GM19043 (cell line): ENCODE measurements at regions not wholly inside any gene's neighbourhood (a gene's known extent, or its start where the extent isn't known, plus 50 kb on each side); places are given as distances from the start of the nearest gene placed in this dataset.

Experiments
- ATAC-seq: cut with Tn5 transposase; IDR thresholded peaks from one replicate; pipeline ENCODE4 v1.9.1; 2021; ENCODE audit warnings: low read depth; ENCODE audit not compliant: unreplicated experiment

DNA sequence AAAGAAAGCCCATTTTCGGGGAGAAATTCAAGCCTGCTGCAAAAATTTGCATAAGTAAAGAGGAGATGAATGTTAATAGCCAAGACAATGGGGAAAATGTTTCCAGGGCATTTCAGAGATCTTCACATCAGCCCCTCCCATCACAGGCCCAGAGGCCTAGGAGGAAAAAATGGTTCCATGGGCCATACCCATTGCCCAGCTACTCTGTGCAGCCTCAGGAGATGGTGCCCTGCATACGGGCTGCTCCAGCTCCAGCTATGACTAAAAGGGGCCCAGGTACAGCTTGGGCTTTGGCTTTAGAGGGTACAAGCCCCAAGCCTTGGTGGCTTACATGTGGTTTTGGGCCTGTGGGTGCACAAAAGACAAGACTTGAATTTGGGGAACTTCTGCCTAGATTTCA is 168.0 kb upstream of the DIPK2B start:
- no peak for ATAC-seq

DNA sequence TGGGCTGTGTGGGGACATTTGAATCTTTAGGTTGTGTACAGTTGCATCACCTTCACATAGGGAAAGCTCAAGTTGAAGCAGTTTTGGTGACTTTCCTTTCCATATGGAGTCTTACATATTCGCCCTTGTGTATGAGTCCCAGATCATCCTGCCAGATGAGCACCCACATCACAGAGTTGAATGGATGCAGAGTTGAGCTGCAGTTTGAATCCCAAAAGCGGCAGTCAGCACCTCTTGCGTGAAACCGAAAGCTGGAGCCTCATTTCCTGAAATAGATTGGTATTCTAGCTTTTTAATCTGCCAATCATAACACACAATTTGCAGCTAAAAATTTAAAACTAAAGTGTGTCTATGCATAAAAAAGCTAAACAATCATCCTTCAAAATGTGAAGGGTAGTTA is 162.9 kb upstream of the DIPK2B start:
- ATAC-seq, result no peak

DNA sequence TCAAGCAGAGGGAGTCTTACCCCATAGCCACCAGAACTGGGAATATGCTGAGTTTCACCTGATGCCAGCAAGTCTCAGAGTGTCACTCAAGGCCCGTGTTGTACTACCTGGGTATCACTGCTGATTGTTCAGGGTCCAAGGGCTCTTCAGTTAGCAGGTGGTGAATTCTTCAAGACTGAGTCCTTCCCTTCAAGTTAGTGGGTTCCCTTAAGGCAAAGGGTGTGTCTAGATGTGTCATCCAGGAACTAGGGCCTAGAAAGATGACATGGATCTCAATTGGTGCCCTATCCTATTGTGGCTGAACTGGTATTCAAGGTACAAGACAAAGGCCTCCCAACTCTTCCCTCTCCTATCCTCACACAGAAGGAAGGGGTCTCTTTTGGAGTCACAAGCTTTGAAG is 159.9 kb upstream of the DIPK2B start:
- ATAC-seq, result no peak

DNA sequence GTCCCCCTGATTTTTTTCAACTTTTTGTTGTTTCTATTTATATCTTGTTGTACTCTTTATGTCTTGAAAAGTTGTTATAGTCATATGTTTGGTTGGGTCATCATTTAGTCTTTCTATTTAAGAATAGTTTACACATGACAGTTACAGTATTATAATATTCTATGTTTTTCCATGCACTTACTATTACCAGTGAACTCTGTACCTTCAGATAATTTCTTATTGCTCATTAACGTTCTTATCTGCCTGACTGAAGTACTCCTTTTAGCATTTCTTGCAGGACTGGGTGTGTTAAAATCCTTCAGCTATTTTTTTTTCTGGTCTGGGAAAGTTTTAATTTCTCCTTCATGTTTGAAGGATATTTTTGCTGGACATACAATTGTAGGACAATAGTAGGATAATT is 157.7 kb upstream of the DIPK2B start:
- no peak for ATAC-seq

DNA sequence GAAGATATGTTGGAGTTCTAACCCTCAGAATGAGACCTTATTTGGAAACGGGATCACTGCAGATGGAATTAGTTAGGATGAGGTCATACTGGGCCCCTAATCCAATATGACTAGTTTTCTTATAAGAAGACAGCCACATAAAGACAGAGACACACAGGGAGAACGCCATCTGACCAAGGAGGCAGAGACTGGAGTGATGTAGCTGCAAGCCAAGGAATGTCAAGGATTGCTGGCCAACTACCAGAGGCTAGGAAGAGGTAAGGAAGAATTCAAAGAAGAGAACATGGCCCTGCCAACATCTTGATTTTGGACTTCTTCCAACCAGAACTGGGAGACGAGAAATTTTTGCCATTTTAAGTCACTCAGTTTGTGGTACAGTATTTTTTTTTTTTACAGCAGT is 152.8 kb upstream of the DIPK2B start:
- no peak for ATAC-seq

DNA sequence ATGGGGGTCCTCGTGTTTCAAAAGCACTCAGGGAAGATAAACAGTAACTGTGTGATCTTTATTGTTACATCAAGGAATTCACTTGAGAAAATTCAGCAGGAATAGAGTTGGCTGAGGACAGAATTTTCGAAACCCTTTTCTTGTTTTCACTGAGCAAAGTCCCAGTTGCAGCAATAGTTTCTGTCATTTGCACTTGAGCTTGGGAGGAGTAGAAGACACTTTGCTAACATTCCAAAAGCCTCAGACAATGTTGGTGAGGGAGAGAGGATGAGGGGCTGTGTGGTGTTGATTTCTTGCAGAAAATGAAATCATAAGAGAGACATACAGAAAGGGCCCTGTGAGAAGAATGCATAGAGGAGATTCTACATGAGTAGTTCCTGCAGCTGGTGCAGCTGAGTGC is 151.9 kb upstream of the DIPK2B start:
- ATAC-seq, result no peak

DNA sequence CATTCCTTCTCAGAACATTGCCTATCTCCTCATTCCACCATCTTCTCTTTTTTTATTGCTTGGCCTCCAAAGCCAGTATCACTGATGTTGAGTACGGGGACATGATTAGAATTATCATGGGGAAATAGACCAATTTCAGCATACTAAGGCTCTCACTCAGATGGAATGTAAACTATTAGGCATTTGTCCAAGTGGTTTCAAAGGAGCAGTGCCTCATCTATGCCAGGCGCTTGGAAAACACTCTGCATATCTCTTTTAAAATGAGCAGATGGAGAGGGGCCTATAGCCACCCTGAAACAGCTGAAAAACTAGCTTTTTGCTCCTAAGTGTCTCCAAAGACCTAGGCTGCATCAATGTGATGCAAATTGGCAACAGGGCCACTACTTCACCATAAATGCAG is 150.8 kb upstream of the DIPK2B start:
- no peak for ATAC-seq

DNA sequence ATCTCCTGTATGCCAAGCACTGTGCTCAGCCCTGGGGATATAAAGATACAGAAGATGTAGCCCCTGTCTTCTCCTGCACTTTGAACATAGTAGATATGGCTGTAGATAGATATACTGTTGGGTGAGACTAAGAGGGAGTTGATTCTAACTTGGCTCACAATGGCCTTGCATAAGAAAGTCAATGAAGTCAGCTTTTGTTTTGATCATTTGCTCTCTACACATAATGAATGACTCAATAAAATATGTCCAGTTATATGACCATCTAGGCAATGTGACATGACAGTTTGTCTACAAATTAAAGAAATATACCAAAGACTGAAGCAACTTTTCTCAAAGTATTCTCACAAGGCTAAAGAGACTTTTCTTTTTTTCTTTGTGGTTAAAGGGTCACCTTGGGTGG is 147.6 kb upstream of the DIPK2B start:
- ATAC-seq, result no peak

DNA sequence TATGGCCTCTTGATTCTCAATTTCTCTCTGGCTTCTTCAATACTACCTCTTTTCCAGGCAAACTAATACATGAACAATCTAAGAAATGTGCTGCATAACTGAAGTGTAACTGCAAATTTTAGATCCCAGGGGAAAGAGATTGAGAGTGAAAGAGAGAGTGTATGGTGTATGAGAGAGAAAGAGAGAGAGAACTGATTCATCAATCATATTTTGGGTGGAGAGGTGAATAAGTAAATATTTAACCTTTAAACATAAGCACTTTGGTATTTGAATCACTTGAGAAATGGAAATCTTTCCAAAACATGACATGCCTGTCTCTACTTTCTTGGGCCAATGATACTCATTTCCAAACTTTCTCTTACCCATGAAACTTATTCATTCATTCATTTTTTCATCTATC is 147.2 kb upstream of the DIPK2B start:
- ATAC-seq, result no peak

DNA sequence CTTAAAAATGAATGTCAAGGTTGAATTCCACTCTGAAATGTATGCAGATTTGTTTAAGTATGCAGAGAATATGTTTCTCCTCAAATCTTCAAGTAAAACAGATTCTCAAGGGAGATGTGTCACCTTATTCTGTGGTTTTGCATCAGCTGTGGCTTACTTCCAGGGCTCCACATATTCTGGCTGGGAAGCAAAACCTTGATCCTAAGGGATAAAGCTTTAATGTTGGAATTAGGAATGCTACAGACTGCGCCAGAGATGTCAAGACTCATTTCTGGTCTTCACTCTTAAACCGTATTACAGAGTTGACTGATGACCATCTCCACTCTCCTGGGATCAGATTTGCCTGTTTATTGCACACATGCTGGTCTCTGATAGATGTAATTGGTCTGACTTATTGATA is 143.9 kb upstream of the DIPK2B start:
- no peak for ATAC-seq

DNA sequence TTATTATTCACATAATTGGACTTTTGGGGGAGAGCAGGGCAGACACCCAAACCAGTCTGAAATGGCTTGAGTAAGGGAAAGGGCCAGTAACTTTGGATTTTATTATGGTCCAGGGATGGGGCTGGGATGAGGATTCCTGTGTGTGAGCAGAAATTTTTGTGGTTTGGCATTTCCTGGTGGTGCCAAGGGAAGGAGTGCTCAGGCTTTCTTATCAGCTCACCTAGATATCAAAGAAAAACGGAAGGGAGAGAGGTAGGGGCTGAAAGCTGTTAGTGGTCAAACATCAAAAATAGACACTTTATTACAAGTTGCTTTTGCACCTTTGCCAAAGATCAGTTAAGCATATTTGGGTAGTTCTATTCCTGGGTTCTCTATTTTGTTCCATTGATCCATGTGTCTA is 128.5 kb upstream of the DIPK2B start:
- no peak for ATAC-seq

DNA sequence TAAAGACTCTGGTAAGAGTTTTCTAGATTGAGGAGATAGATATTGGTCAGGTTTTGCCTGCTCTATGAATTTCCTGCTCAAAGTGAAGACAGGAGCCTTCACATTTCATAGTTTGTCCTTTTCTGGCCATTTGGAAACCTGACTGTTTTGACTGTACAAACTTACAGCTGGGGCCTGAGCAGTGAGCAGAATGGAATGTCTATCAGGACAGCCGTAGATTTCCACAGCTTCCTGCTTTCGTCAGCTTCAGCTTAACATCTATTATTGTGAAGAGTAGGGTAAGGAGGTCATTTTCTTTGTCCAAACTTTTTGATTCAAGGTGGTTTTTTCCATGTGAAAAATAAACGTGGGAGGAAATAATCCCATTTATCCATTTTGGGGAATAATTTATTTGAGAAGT is 124.3 kb upstream of the DIPK2B start:
- ATAC-seq, result no peak

DNA sequence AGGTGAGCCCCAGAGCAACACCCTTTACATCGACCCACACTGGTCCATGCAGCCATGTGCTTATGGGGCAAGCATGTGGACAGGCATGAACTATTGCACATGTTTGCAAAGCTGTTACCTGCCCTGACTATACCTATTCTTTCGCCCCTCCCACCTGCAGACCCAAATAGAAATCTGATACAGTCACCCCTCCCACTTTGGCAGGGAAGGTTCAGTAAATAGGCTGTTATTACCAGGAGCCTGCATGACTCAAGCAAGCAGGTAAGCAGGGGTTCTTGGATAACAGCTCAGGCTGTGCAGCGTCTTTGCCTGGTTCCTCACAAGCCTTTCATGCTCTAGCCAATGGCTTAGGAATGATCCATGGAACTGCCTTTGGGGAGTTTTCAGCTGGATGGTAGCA is 122.7 kb upstream of the DIPK2B start:
- ATAC-seq, result no peak

DNA sequence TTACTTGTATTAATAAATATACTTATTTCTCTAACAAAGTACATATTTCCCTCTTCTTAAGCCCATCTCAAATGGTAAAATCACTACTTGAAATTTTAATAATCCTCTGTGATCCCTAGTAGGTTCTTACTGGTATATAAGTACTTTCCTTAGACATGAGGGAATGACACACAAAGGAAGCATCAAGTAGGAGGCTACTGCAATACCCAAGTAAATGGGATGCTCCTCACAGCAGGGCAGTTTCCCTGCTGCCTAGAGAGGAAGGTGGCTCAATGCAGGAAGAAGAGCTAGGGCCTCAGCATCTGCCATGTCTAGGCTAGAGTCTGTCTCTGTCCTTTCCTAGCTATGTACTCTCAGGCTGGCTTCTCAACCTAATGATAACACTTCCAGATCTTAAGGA is 122.1 kb upstream of the DIPK2B start:
- ATAC-seq, result no peak

DNA sequence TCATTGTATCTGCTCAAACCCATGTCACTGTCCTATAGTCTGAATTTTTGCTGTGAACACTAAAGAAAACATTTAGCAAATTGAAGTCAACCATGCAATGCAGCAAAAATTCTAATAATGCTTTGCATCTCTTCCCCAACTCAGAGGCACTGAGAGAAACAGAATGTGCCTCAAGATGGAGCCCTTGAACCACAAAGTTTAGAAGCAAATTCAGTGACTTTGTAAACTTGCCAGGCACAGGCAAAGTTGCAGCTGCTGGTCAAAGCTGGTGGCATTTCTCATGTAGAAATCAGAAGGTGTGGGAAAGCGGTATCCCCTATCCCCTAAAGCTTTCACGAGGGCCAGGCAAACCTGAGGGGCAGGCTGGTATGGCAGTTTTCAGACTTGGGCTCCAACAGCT is 121.7 kb upstream of the DIPK2B start:
- ATAC-seq, result no peak

DNA sequence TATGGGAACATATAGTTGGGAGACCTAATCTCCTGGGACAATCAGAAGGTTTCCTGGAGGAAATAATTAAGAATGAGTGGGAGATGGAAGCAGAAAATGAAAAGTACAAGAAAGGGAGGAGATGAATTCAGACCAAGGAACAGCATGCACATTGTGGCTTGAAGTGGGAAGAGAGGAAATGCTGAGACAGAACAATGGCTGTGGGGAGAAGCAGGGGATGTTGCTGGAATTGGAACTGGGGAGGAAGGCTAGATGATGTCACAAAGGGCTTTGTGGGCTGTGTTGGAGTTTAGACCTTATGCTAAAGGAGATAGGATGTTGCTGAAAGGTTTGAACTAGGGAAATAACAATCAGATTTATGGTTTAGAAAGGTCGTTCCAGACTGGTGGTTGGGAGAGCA is 119.5 kb upstream of the DIPK2B start:
- no peak for ATAC-seq

DNA sequence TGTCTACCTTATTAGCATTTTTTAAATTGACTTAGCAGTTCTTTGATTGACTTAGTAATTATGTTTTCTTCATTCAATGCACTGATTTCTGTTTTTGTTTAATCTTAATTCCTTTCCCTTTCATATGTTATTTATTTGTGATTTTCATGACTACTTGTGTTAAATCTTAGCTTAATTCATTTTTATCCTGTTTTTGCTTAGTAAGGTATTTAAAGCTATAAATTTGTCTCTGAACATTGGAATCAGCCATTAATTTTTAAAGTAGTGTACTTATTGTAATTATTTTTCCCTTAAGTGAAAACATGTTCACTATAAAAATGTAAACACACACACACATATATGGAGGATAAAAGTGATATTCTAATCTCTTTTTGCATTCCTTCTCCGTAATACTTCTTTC is 109.1 kb upstream of the DIPK2B start:
- no peak for ATAC-seq

DNA sequence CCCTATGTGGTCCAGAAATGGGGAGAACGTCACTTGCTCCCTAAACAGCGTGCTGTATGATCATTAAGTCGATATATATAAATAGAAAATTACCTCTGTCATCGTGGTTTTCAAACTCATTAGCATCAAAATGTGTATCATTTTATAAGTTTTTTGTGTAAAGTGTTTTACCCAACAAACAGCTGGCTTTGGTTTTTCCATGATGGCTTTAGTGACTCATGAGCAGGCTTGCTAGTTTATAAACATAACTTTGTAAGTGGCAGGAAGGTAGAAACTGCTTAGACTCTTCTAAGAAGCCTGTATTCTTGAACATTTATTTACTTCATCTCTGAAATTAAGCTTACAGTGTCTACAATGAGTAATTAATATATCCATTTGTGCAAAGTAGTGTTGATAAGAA is 108.4 kb upstream of the DIPK2B start:
- ATAC-seq, result no peak

DNA sequence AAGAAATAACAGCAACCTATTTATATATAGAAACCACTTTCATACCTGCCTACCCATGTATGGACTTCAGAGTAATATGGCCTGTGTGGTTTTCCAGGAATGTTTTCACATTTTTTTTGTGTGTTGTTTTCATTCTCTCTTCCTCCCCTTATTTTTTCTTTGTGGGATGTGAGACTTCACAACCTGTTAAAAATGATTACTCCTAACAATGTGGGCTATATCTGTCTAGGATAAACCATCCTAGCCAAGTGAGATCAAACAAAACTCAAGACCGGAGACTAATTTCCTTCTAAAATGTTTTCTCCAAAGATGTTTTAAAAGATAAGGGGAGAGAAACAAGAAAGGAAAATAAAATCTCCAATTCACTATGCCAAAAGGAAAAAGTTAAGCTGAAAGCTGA is 106.1 kb upstream of the DIPK2B start:
- no peak for ATAC-seq

DNA sequence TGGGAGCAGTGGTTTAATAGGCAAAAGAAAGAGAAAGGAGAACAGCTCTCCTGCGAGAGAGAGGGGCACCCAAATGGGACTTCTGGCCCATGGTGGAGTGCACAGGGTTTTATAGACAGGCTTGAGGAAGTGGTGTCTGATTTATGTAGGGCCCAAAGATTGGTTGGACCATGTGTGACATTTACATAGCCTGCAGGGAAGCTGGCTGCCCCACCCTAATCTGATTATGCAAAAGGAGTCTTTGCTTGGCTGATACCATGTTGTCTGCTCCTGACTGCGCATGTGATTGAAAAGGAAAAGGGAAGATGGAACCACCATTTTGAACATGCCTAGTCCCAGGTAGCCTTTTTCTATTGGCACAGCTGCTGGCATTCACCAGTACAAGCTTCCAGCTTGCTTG is 100.0 kb upstream of the DIPK2B start:
- ATAC-seq, result no peak

DNA sequence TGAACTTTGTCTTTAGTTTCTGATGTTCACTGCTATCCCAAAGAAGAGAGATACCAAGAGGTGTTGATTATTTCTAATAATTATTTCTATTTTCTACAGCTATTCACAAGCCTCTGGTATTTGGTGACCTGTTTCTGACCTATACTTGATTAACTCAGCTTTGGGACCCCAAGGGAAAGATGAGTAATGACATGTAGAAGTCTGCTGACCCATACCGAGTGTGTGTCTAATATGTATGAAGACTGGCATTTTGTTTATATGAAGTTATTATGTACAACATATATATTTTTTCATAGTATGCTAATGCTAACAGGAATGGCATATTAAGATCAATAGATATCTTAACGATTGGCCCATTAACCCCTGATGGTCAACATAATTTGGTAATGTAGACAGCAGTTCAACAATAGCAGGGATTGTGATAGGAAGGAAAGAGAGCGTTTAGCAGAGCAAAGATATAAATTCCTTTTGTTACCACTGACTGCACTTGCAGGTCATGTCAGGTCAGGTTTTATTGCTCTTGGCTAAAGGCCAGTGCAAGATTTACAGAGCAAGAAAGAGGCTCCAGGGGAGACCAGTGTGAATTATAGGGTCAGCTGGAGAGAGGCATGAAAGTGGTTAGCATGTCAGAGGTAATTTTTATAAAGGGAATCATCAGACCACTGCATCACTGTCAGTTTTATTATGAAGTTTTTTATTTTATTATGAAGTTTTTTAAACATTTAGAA is 94.7 kb upstream of the DIPK2B start:
- ATAC-seq, result no peak

DNA sequence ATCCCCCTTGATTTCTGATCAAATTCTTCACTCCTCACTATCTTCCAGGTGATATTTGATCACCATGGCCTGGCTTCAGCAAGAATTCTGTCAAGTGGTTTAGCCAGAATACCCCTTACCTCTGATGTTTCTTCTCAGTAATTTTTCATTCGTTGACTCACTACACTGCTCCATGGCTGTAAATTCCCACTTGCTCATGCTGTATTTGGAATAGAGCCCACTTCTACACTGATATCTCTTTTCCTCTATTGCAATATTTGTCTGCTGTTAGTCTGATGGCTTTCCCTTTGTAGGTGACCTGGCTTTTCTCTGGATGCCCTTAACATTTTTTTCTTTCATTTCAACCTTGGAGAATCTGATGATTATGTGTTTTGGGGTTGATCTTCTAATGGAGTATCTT is 73.9 kb upstream of the DIPK2B start:
- no peak for ATAC-seq

DNA sequence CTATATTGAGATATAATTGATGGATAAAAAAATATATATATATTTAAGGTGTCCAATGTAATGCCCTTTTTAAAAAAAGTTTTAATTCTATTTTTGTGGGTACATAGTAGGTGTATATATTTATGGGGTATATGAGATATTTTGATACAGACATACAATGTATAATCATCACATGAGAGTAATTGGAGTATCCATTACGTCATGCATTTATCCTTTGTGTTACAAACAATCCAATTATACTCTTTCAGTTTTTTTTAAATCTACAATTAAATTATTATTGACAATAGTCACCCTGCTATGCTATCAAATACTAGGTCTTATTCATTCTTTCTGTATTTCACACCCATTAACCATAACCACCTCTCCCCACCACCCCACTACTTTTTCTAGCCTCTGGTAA is 66.3 kb upstream of the DIPK2B start:
- no peak for ATAC-seq
